HEK293T (cell line): ENCODE measurements at regions not wholly inside any gene's neighbourhood (a gene's known extent, or its start where the extent isn't known, plus 50 kb on each side); places are given as distances from the start of the nearest gene placed in this dataset.

Experiments used
- CTBP1 ChIP-seq: fragments of 450-650 bp; IDR thresholded peaks from 2 replicates; pipeline ENCODE4 v1.6.1; 2016; ENCODE audit warnings: borderline replicate concordance
- FOXA1 ChIP-seq: fragments of 450-650 bp; IDR thresholded peaks from 2 replicates; pipeline ENCODE4 v1.6.1; 2016; ENCODE audit warnings: mild to moderate bottlenecking
- HDGF ChIP-seq: fragments of 450-650 bp; IDR thresholded peaks from 2 replicates; pipeline ENCODE4 v1.6.1; 2017; ENCODE audit warnings: antibody characterized with exemption, borderline replicate concordance
- L3MBTL2 ChIP-seq: fragments of 450-650 bp; conservative IDR thresholded peaks from 2 replicates; pipeline ENCODE4 v1.6.1; 2016; ENCODE audit warnings: mild to moderate bottlenecking
- TARDBP ChIP-seq: fragments of 450-650 bp; IDR thresholded peaks from 2 replicates; pipeline ENCODE4 v1.6.1; 2016
- ZNF384 ChIP-seq: fragments of 450-650 bp; IDR thresholded peaks from 2 replicates; pipeline ENCODE4 v1.6.1; 2016

DNA sequence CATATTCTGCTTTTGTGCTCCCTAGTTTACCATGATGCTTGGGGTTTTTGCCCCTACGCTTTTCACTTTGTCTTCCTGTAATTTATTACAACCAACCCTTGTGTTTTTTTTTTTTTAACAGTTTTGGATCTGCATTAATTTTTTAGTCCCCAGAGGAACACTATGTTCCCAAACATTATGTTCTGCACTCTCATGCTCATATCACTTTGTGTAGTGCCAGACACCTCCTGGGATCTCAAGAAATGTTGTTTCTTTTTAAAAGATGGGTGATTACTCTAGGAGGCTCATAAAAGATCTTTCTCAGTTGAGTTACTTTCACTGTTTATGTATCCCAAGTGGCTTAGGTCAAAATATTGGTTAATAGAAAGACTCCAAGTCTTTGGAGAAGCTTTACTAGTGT is 116.2 kb upstream of the MKLN1 start:
- no peak for TF ChIP-seq L3MBTL2
- TF ChIP-seq HDGF = no peak
- TF ChIP-seq CTBP1 = no peak
- TF ChIP-seq TARDBP = no peak
- no peak for TF ChIP-seq FOXA1
- no peak for TF ChIP-seq ZNF384
